HTR-8/SVneo (cell line): ENCODE measurements at regions not wholly inside any gene's neighbourhood (a gene's known extent, or its start where the extent isn't known, plus 50 kb on each side); places are given as distances from the start of the nearest gene placed in this dataset.

ENCODE experiments used
- DNase-seq: peaks from one replicate; pipeline ENCODE4 v3.0.0; 2011; ENCODE audit warnings: low spot score, mixed read lengths; ENCODE audit not compliant: insufficient read length
- FAIRE-seq: peaks from 2 replicates; lab custom pipeline; 2011; peaks lifted over from hg19 to GRCh38; lab: Jason Lieb, UNC

DNA sequence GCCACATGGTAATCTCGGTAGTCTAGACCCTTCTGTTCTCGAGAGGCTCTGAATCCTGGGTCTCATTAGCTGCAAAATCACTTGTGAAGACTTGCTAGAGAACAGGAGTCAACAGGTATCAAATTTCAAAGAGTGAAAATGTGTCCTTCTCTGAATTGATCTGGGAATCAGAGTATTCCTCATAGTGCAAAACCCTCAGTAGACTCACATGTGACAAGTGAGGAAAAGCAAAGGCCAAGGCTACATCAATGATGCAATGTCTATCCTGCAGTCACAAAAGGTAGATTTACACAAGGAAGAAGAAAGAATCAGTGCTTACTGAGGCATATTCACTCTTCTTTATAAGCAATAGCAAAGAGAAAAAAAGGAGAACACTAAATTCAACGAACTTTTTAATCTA lies 1220.0 kb upstream of the GJE1 start:
- no peak for FAIRE-seq
- DNase-seq: no peak

- DNase-seq (no peak), FAIRE-seq (no peak)
These were observed 1223.1 kb upstream of the GJE1 start for GRCh38 chr6:140909625-140910024.

DNA sequence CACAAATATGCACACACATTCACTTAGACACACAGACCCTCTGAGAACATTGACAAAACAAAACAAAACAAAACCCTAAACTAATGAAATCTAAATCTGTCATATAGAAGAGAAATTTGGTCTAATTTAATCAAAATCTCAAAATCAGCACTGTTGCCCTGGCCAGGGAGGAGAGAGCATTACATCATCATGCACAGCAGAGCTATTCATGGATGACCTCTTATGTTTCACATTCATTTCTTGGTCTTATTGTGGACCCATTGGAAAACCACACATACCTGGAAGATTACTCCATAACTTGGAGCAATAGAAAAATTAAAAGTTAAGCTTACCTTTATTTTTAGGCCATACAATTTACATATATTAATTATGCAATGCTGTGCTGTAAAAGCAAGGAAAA lies 1223.6 kb upstream of the GJE1 start:
- no peak for FAIRE-seq

DNA sequence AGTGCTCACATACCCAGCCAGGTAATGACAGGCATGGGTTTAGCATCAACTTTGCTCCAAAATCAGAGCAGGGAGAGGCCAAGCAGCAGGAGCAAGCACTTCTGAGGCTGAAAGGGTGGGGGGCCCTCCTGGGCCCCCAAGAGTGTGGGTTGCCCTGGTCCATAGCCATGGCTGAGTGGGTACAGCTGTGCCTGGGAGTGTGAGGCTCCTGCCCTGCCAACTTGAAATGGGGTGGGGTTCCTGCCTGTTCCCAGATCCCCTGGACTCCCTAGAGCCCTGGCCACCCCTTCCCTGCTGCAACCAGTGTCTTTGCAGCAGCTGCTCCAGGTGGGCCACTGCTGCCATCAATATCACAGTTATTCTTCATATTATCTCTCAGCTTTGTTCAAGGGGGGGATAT lies 1224.2 kb upstream of the GJE1 start:
- FAIRE-seq: no peak

More for the DNA sequence above, 1223.6 kb upstream of the GJE1 start:
- no peak for DNase-seq

GRCh38 chr6:140907235-140907634 lies 1225.5 kb upstream of the GJE1 start:
- FAIRE-seq: no peak
- no peak for DNase-seq

More for the DNA sequence above, 1224.2 kb upstream of the GJE1 start:
- DNase-seq: no peak

GRCh38 chr6:140905724-140906123 lies 1227.0 kb upstream of the GJE1 start:
- FAIRE-seq (no peak), DNase-seq (no peak)

DNA sequence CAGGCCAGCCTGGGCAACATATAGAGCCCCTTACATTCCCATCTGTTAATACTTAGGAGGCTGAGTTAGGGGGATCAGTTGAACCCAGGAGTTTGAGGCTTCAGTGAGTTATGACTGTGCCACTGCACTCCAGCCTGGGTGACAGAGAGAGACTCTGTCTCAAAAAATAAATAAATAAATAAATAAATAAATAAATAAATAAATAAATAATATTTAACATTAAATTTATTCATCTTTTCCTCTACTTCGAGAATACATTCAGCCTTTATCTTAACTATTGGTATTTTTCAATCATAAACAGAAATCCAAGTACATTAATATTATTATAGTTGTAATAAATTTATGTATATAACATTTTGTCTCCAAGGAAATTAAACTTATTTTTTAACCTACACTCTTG lies 1227.7 kb upstream of the GJE1 start:
- DNase-seq: no peak
- no peak for FAIRE-seq

DNA sequence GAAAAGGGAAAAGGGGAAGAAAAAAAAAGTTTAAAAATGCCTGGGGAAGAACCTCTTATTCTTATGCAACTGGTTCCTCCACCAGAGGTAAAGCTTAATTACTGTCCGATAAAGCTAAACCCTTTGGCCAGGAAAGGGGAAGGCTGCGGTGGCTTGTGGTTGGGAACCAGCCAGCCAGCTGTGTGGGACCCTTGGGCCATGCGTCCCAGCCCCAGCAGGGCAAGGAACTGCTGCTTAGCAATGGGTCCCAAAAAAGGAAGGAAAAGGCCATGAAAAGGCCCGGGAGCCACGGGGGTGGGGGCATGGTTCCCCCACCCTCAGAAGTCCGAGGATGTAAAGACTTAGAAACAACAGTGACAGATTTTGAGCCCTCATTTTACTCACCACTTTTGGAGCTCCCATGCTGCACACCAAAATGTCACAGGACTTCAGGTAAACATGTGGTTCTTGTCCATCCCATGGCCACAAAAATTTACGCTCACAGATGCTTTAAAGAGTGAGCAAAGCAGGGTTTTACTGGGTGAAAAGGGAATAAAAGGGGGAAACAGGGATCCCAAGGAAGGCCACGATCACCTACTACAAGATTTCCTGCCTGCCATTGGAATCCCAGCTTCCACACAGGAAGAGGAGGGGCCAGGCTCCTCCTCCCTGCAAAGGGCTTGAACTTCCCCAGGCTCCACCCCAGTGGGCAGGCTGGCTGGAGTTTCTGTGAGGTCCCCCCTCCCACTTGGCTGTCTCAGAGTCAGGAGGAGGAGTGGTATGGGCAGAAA lies 1234.7 kb upstream of the GJE1 start:
- no peak for FAIRE-seq
- DNase-seq: peak; percentile 6

GRCh38 chr6:140897349-140897748 lies 1235.4 kb upstream of the GJE1 start:
- no peak for FAIRE-seq
- DNase-seq: no peak

DNA sequence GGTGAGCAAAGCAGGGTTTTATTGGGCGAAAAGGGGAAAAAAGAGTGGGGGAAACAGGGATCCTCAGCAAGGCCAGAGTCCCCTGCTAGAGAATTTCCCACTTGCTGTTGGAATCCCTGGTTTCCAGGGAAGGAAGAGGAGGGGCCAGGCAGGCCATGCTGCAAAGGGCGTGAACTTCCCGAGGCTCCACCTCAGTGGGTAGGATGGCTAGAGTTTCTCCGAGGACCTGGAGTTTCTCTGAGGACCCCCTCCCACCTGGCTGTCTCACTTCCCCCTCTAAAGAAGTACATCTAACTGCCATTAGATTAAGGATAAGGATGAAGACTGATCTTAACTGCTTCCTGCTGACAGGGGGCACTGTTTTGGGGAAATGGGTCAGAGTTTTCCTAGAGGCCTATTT lies 1239.3 kb upstream of the GJE1 start:
- FAIRE-seq: no peak
- DNase-seq: no peak

- no peak for FAIRE-seq
- no peak for DNase-seq
These were observed 1252.8 kb upstream of the GJE1 start for GRCh38 chr6:140879946-140880345.

DNA sequence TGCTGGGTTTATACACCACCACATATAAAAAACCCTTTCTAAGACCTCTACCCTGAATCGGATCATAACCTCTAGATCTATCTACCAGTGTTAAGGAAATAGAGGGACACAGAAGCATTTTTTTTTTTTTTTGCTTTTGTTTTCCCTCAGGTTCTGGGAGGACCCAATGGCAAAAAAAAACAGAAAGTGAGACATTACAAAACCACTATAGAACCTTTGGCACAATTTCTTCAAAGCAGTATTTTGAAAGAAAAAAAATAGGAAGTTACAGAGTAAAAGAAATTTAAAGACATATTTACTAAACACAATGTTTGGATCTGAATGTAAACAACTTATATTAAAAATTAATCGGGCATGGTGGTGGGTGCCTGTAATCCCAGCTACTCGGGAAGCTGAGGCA lies 1258.7 kb upstream of the GJE1 start:
- no peak for DNase-seq
- no peak for FAIRE-seq

GRCh38 chr6:140872885-140873284 lies 1259.8 kb upstream of the GJE1 start:
- FAIRE-seq (no peak), DNase-seq (no peak)

- FAIRE-seq (no peak), DNase-seq (no peak)
These were observed 1260.8 kb upstream of the GJE1 start for GRCh38 chr6:140871911-140872310.

DNA sequence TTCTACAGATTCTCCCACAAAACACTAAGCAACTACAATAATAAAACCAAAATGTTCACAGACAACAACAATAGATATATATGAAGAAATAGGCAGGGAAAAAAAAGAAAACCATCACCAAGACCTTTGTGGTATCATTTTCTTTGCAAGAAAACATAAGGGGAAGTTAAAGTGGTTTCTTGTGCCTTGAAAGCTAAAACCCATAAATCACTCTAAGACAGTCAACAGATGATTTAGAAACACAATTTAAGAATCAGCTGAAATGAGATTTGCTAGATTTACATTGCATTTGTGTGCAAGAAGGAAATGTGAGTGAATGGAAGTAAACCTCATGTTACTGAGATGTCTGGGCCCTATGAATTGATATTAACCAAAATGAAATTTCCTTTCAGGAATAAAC lies 1265.4 kb upstream of the GJE1 start:
- FAIRE-seq (no peak), DNase-seq (no peak)

GRCh38 chr6:140858381-140858971 lies 1274.2 kb upstream of the GJE1 start:
- DNase-seq (no peak), FAIRE-seq (no peak)

- FAIRE-seq (peak; percentile 82), DNase-seq (peak; percentile 42)
These were observed 1274.9 kb upstream of the GJE1 start for GRCh38 chr6:140857739-140858380.

DNA sequence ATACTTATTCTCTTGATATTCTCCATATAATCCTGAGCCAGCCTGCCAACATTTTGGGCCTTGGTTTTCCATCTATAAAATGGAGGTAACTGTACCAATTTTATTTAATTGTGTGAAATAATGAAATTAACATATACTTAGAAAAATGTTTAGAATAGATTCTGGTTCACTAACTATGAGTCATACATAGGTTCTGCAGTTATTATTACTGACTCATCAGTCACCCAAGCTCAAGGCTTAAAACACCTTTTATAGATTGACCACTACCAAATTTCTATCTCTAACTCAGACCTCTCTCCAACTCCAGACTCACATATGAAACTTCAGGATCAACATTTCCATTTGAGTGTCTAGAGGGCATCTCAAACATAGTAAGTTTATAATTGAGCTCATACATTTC lies 1277.2 kb upstream of the GJE1 start:
- DNase-seq (no peak), FAIRE-seq (no peak)

GRCh38 chr6:140854318-140854717 lies 1278.4 kb upstream of the GJE1 start:
- FAIRE-seq: no peak
- no peak for DNase-seq

- DNase-seq (no peak), FAIRE-seq (no peak)
These were observed 1282.3 kb upstream of the GJE1 start for GRCh38 chr6:140850438-140850837.

- FAIRE-seq (no peak), DNase-seq (no peak)
These were observed 1283.3 kb upstream of the GJE1 start for GRCh38 chr6:140849456-140849855.

DNA sequence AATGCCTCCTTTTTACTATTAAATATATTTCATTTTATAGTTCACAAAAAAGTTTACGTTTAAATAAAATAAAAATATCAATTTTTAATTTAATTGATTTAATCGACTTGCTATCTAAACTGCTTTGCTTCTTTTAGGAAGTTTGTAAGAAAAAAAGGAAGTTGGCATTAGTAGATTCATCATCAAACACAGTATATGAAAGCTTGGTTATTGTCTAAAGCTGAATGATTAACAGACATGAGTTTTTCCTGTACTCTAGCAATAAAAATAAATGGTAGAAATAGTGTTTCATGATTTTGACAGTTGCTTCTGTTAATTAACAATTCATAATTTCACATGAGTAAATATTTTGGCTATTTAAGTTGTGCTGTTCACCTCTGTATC lies 1285.5 kb upstream of the GJE1 start:
- DNase-seq (no peak), FAIRE-seq (no peak)
